Fibroblast of lung (primary cell): ENCODE measurements at regions not wholly inside any gene's neighbourhood (a gene's known extent, or its start where the extent isn't known, plus 50 kb on each side); places are given as distances from the start of the nearest gene placed in this dataset.

Experiments
- EZH2 ChIP-seq: IDR thresholded peaks from 2 replicates; pipeline ENCODE4 v1.5.1; 2012; ENCODE audit warnings: low read length, control low read depth, mild to moderate bottlenecking; ENCODE audit errors: missing control alignments
- TF ChIP-seq, protein P1 (sequence below), 2 donors: IDR thresholded peaks in 1 of 2; conservative IDR thresholded peaks in 1 of 2; 1 replicate in 1 of 2; 2 replicates in 1 of 2; pipeline ENCODE4 v1.5.1; 2011 to 2012; ENCODE audit warnings: low read length in 2 of 2, control low read depth in 1 of 2, inconsistent platforms in 1 of 2, low read depth in 1 of 2, mild to moderate bottlenecking in 1 of 2

DNA sequence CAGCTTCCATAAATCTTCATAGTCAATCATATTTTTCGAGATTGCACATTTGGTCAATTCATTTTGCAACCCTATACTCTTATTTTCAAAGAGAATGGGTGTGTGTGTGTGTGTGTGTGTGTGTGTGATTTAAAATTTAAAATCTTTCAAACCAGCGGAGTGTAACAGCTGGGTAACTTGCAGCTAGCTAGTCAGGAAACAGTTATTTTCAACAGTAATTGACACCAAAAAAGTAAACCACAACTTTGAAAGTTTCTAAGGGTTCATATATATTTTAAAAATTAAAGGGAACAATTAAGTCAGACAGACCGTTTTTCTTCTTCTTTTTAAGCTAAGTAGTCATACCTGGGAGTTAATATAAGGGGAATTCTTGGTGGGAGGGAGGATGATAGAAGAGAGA is 57.0 kb downstream of the PRR18 start:
- TF ChIP-seq, protein P1, sequence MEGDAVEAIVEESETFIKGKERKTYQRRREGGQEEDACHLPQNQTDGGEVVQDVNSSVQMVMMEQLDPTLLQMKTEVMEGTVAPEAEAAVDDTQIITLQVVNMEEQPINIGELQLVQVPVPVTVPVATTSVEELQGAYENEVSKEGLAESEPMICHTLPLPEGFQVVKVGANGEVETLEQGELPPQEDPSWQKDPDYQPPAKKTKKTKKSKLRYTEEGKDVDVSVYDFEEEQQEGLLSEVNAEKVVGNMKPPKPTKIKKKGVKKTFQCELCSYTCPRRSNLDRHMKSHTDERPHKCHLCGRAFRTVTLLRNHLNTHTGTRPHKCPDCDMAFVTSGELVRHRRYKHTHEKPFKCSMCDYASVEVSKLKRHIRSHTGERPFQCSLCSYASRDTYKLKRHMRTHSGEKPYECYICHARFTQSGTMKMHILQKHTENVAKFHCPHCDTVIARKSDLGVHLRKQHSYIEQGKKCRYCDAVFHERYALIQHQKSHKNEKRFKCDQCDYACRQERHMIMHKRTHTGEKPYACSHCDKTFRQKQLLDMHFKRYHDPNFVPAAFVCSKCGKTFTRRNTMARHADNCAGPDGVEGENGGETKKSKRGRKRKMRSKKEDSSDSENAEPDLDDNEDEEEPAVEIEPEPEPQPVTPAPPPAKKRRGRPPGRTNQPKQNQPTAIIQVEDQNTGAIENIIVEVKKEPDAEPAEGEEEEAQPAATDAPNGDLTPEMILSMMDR (conservative IDR thresholded peaks at IDR 0.05 in 1 of 2, IDR thresholded peaks at IDR 0.05 in 1 of 2; ENCODE audit: low read depth in 1 of 2, low read length in 2 of 2), result no peak
- TF ChIP-seq EZH2, result no peak
